Jurkat, Clone E6-1 (cell line): ENCODE measurements at regions not wholly inside any gene's neighbourhood (a gene's known extent, or its start where the extent isn't known, plus 50 kb on each side); places are given as distances from the start of the nearest gene placed in this dataset.
"Not testable (repeated sequence)": the region's sequence is repeated elsewhere in the genome, so short reads cannot be mapped to it uniquely, and the experiment has no call there.

Experiments used
- DNase-seq: peaks from one replicate; pipeline ENCODE4 v3.0.0-alpha.2; 2011; ENCODE audit warnings: low read depth, low spot score
- H3K4me3 ChIP-seq: 2 replicates; pipeline ENCODE4 v1.5.1; 2011; ENCODE audit warnings: mild to moderate bottlenecking, low read length, control low read depth, moderate library complexity

DNA sequence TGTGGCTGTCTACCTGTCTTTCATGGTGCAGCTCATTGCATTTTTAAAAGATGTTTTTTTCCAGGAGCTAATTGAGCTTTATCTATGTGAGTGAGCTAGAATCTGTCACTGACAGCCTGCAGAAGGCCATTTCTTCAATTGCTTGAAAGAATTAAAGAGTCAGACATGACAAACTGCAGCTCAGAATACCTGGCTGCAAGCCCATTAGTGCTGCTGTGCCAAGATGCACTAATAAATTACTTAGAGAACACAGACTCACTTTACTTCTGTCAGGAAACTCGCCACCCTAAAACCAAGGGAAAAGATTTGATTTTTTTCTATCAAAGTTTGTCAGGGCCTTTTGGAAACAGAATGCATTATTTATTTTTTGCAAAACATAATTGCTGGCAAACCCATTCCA lies 368.3 kb downstream of the CAAP1 start:
- H3K4me3 ChIP-seq = no peak overlapping the region
- no peak for DNase-seq

DNA sequence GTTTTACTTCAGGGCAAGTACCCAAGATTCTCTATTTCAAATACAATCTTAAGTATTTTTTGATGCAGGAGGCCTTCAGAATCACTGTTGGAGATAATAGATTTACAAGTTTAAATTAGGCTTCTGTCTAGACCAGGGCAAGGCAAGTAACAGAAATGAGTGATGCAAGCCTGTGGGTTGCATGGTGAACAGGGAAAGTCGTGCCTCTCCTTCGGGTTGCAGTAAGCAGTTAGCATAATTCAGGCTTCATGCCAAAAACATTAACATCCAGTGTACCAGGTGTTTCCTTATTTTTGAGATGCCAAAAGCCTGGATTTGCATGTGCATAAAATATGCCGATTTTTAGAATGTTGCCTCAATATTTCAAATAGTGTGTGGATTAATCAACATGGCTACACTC lies 369.0 kb downstream of the CAAP1 start:
- no peak overlapping the region for H3K4me3 ChIP-seq
- no peak for DNase-seq

DNA sequence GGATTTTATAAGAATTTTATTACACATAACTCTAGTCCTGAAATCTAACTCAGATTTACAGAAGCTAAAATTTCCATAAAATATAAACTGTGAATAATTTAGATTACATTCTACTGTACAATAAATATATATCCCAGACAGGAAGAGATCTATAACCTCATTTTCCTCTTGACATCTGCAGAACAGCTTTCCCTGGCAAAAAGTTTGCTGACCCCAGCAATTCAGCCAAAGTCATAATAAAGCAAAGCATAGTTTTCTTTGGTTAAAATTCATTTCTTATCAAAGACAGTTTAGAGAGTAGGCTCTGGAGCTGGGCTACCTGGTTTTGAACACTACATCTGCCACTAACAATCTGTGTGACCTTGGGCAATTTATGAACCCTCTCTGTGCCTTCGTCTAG lies 372.5 kb downstream of the CAAP1 start:
- DNase-seq = no peak
- no peak overlapping the region for H3K4me3 ChIP-seq

DNA sequence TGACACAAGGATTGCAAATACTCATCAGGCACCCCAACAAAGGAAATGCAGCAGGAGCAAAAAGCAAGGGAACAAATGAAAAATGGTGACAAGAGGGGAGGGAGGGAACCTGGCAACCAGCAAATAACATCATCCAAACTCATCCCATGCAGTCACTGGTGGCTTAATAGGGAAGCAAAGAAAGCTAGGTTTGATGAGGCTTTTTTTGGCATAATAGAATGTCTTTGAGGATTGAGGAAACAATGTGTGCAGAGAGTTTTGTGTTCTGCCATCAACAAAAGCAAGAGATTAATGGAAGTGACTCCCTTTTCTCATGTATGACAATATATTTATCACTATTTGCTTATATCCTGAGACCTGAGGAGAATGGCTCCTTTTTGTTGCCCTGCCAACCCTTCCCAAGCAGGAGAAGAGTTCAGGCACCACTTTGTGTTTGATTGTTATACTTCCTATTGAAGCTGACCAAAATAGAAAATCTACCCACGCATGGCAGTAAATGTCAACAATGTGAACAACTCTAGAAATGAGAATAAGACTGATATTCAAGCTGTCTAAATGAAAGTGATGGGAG lies 375.7 kb downstream of the CAAP1 start:
- DNase-seq = no peak
- no peak overlapping the region for H3K4me3 ChIP-seq

DNA sequence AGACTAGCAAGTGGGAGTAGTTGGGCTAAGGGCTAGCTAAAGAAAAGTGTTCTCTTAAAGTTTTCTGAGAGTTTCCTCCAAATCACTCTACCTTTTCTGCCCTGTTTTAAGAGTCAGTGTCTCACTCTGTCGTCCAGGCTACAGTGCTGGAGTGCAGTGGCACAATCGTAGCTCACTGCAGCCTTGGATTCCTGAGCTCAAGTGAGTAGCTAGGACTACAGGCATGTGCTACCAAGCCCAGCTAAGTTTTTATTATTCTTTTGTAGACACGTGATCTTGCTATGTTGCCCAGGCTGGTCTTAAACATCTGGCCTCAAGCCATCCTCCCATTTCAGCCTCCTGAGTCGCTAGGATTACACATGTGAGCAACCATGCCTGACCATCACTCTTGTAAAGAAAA lies 378.9 kb downstream of the CAAP1 start:
- H3K4me3 ChIP-seq = no peak overlapping the region
- DNase-seq = no peak

DNA sequence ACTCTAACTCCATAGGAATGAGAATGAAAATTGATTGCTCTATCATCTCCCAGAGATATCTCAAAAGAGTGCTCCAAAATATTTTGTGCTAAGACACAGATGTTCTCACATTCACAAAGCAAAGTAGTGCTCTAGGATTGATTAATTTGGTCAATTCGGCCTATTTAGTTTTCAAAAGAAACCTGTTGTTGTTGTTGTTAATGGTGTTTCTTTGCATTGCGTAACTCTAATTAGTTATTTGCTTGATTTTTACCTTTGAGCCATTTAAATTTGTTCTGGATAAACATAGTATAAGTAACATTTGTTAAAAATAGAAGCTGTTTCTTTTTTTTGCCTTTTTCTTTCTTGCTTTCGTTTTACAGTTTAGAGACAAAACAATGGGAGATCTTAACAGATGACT lies 382.5 kb downstream of the CAAP1 start:
- no peak overlapping the region for H3K4me3 ChIP-seq

DNA sequence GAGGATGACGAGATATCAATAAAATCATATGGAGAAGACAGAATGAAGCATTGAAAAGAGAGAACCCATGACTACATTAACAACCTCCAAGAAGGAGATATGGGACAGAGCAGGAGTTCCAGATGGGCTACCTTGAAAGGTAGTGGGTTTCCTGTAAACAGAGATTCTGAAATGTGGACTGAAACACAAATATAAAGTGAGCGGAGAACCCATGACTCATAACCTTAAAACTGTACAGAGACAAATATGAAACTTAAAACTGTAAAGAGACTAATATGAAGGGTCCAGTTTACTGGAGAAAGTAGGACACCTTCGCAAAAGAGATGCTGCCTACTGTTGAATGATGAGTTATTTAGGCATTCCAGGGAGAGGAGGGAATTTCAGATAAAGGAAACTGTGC lies 383.7 kb downstream of the CAAP1 start:
- no peak overlapping the region for H3K4me3 ChIP-seq
- DNase-seq = no peak

More for the DNA sequence above, 382.5 kb downstream of the CAAP1 start:
- DNase-seq = no peak

GRCh38 chr9:26504057-26504456 lies 388.5 kb downstream of the CAAP1 start:
- no peak for DNase-seq
- H3K4me3 ChIP-seq = no peak overlapping the region

DNA sequence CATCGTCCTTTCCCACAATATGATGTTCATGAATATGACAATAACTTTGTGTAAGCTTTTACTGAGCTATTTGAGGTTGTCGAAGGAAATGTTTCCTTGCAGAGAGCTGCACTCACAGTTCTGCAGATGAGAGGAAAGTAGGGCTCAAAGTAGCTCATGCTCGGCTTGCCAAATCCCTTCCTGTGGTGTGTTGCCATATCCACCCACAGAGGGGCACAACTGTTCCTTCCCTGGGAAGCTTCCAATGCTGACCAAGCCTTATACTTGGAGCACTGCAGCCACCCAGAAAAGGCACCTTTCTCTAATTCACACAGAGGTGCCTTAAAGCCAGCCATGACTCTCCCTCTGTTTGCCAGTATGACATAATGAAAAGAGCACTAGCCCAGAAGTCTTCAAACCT lies 390.3 kb downstream of the CAAP1 start:
- H3K4me3 ChIP-seq = no peak overlapping the region
- no peak for DNase-seq

DNA sequence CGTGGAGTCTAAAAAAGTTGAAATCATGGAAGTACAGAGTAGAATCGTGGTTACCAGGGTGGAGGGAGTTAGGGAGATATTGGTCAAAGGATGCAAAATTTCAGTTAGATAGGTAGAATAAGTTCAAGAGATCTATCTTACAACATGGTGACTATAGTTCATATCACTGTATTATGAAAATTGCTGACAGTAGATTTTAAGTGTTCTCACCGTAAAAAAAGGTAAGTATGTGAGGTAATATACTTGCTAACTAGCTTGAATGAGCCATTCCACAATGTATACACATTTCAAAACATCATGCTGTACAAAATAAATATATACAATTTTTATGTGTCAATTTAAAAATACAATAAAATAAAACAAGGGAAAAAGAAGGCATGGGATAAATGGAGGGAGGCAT lies 392.1 kb downstream of the CAAP1 start:
- no peak overlapping the region for H3K4me3 ChIP-seq
- no peak for DNase-seq

- DNase-seq = not testable (repeated sequence)
Observed at GRCh38 chr9:26492608-26493521, 399.7 kb downstream of the CAAP1 start.

DNA sequence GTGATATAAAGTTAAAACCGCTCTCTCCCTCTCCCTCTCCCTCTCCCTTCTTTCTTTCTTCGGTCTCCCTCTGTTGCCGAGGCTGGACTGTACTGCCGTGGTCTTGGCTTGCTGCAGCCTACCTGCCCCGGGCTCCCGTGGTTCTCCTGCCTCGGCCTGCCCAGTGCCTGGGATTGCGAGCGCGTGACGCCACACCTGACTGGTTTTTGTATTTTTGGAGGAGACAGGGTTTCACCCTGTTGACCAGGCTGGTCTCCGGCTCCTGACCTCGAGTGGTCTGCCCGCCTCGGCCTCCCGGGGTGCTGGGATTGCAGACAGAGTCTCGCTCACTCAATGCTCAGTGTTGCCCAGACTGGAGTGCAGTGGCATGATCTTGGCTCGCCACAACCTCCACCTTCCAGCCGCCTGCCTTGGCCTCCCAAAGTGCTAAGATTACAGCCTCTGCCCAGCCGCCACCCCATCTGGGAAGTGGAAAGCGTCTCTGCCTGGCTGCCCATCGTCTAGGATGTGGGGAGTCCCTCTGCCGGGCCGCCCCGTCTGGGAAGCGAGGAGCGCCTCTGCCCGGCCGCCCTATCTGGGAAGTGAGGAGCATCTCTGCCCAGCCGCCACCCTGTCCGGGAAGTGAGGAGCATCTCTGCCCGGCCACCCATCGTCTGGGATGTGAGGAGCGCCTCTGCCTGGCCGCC lies 400.5 kb downstream of the CAAP1 start:
- not testable (repeated sequence) for H3K4me3 ChIP-seq, DNase-seq

More at GRCh38 chr9:26492608-26493521, 399.7 kb downstream of the CAAP1 start:
- not testable (repeated sequence) for H3K4me3 ChIP-seq

DNA sequence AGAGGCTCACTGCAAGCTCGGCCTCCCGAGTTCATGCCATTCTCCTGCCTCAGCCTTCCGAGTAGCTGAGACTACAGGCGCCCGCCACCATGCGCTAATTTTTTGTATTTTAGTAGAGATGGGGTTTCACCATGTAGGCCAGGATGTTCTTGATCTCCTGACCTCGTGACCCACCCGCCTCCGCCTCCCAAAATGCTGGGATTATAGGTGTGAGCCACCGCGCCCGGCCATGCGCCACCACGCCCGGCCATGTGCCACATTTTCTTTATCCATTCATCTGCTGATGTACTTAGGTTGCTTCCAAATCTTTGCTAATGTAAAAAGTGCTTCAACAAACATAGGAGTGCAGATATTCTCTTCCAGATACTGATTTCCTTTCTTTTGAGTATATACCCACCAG lies 408.6 kb downstream of the CAAP1 start:
- DNase-seq = no peak
- H3K4me3 ChIP-seq = no peak overlapping the region

DNA sequence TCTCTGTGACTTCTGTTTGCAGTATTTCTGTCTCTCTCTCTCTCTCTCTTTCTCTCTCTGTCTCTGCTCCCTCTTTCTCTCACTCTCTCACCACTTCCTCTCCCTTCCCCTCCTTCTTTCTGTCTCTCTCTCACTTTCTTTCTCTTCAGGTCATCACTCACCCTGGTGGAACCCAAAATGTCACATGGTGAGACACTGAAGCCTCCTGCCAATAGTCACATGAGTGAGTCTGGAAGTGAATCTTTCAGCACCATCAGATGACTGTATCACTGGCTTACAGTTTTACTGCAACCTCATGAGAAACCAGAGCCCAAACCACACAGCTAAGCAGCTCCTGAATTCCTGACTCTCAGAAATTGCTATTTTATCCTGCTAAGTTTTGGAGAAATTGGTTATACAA lies 414.6 kb downstream of the CAAP1 start:
- H3K4me3 ChIP-seq = no peak overlapping the region
- no peak for DNase-seq

DNA sequence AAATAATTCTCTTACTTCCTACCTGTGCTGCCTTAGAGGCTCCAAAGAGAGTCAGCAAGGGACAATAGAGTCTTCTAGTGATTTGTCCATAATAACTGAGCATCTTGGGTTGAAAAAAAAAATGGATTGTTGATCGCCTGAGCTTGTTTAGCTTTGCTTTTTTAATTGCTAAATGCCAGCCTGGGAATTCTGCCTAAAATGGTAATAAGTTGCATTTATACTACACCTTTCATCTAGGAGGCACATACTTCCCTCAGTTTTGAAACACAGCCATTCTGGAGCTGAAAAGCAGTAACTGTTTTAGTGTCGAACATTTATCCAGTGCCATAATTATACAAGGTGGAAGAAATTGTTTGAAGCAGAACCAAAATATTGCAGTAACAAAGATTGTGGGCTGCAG lies 421.3 kb downstream of the CAAP1 start:
- H3K4me3 ChIP-seq = no peak overlapping the region

DNA sequence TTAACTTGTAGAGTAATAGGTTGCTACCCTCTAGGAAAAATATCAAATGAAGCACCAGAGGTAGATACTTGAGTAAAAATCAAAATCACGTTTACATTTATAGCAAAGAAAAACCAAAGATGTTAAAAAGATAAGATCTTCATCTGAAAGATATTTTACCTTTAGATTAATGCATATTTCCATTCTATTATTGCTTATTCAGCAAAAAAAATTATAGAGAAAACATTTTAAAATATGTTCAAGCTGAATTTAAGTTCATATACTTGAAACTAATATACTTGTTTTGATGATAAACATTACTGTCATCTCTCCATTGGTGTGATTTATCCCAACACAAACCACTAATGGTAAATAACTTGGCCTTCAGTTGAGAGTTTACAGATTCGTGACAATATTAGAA lies 422.3 kb downstream of the CAAP1 start:
- no peak for DNase-seq

More for the DNA sequence above, 421.3 kb downstream of the CAAP1 start:
- DNase-seq = no peak

GRCh38 chr9:26463837-26464236 lies 428.8 kb downstream of the CAAP1 start:
- no peak for DNase-seq
- no peak overlapping the region for H3K4me3 ChIP-seq

More for the DNA sequence above, 422.3 kb downstream of the CAAP1 start:
- no peak overlapping the region for H3K4me3 ChIP-seq

GRCh38 chr9:26462751-26463150 lies 429.9 kb downstream of the CAAP1 start:
- DNase-seq = no peak
- H3K4me3 ChIP-seq = no peak overlapping the region

DNA sequence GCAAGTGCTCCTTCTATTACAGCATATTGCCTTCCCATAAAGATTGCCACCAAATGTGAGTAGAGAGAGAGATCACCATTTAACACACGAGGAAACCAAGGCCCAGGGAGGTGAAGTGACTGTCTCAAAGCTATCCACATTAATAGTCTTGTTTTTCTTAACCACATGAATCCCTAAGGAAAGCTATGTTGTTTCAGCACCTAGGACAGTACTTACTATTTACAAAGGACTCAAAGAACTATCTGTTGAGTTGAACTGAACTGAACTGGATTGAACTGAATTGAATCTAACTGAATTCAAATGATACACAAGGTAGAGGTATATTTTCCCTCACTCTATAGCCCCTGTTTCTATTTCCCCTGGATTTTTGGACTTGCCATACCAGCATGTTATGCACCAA lies 430.4 kb downstream of the CAAP1 start:
- no peak overlapping the region for H3K4me3 ChIP-seq
- no peak for DNase-seq

GRCh38 chr9:26460624-26461023 lies 432.0 kb downstream of the CAAP1 start:
- no peak for DNase-seq
- no peak overlapping the region for H3K4me3 ChIP-seq
